ENCODE measurements at regions not wholly inside any gene's neighbourhood (a gene's known extent, or its start where the extent isn't known, plus 50 kb on each side); places are given as distances from the start of the nearest gene placed in this dataset.
"Not testable (repeated sequence)": the region's sequence is repeated elsewhere in the genome, so short reads cannot be mapped to it uniquely, and the experiment has no call there.

DNA sequence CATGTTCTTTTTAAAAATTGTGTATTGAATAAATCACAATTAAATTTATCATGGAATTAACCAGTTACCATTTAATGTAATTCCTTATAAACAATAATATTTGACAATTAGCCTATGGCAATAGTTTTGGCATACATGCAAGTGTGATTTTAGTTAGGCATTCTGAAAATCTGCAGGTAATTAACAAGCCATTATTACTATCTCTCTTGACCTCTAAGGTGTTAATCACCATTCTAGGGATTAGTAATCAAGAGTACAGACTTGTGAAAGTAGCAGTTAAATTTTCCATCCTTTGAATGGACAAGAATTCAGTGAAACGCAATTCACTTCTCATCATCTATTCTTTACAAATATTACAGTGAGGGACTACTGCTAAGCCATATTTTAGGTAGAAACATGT lies 127.7 kb upstream of the CHST9 start:
- H3K27me3 ChIP-seq = no peaks in the 10 kb centered on the region
- H3K4me3 ChIP-seq = no peak overlapping the region
- no peaks in the 10 kb centered on the region for H3K36me3 ChIP-seq
- H3K27ac ChIP-seq = no peak overlapping the region
- TF ChIP-seq, protein P1, sequence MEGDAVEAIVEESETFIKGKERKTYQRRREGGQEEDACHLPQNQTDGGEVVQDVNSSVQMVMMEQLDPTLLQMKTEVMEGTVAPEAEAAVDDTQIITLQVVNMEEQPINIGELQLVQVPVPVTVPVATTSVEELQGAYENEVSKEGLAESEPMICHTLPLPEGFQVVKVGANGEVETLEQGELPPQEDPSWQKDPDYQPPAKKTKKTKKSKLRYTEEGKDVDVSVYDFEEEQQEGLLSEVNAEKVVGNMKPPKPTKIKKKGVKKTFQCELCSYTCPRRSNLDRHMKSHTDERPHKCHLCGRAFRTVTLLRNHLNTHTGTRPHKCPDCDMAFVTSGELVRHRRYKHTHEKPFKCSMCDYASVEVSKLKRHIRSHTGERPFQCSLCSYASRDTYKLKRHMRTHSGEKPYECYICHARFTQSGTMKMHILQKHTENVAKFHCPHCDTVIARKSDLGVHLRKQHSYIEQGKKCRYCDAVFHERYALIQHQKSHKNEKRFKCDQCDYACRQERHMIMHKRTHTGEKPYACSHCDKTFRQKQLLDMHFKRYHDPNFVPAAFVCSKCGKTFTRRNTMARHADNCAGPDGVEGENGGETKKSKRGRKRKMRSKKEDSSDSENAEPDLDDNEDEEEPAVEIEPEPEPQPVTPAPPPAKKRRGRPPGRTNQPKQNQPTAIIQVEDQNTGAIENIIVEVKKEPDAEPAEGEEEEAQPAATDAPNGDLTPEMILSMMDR (IDR thresholded peaks at IDR 0.05) = no peak
- DNase-seq = no peak
- ATAC-seq = no peak
- intact Hi-C loops (cut with DNase I) = no loop called here
- no peaks in the 10 kb centered on the region for H3K4me1 ChIP-seq
- no peaks in the 10 kb centered on the region for H3K9me3 ChIP-seq

GRCh38 chr18:27312153-27312552 lies 127.0 kb upstream of the CHST9 start:
- intact Hi-C loops (cut with DNase I) = no loop called here
- no peak overlapping the region for H3K27ac ChIP-seq
- H3K36me3 ChIP-seq = no peaks in the 10 kb centered on the region
- no peak overlapping the region for H3K4me3 ChIP-seq
- no peaks in the 10 kb centered on the region for H3K4me1 ChIP-seq
- TF ChIP-seq, protein P1 (IDR thresholded peaks at IDR 0.05) = no peak
- ATAC-seq = no peak
- DNase-seq = no peak
- no peaks in the 10 kb centered on the region for H3K27me3 ChIP-seq
- no peaks in the 10 kb centered on the region for H3K9me3 ChIP-seq

DNA sequence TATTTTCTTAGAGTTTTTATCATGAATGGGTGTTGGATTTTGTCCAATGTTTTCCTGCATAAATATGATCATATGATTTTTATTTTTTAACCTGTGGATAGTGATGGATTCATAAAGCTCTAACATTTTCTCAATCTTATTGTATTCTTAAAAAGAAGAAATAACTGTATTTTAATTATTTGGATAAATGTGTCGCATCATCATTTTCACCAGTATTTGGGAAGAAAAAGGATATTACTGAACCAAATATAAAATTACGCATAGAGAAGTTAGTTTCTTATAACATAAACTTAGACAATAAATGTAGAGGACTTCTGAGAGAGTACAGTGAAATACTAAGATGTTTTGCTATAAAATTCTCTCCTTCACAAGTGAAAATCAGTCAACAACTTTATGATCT lies 126.0 kb upstream of the CHST9 start:
- DNase-seq (no peak), ATAC-seq (no peak)
- Histone ChIP-seq H3K27me3 (no peaks in the 10 kb centered on the region), H3K4me1 (no peaks in the 10 kb centered on the region), H3K4me3 (no peak overlapping the region), H3K9me3 (no peaks in the 10 kb centered on the region), H3K27ac (no peak overlapping the region), H3K36me3 (no peaks in the 10 kb centered on the region)
- intact Hi-C loops (cut with DNase I) = no loop called here
- TF ChIP-seq, protein P1 (IDR thresholded peaks at IDR 0.05) = no peak

GRCh38 chr18:27301615-27302378 lies 116.7 kb upstream of the CHST9 start:
- Histone ChIP-seq H3K36me3 (no peaks in the 10 kb centered on the region), H3K4me3 (no peak overlapping the region), H3K27me3 (no peaks in the 10 kb centered on the region), H3K27ac (no peak overlapping the region), H3K4me1 (no peaks in the 10 kb centered on the region), H3K9me3 (no peaks in the 10 kb centered on the region)
- TF ChIP-seq, protein P1 (IDR thresholded peaks at IDR 0.05) = no peak
- ATAC-seq (no peak), DNase-seq (no peak)
- intact Hi-C loops (cut with DNase I) = no loop called here

DNA sequence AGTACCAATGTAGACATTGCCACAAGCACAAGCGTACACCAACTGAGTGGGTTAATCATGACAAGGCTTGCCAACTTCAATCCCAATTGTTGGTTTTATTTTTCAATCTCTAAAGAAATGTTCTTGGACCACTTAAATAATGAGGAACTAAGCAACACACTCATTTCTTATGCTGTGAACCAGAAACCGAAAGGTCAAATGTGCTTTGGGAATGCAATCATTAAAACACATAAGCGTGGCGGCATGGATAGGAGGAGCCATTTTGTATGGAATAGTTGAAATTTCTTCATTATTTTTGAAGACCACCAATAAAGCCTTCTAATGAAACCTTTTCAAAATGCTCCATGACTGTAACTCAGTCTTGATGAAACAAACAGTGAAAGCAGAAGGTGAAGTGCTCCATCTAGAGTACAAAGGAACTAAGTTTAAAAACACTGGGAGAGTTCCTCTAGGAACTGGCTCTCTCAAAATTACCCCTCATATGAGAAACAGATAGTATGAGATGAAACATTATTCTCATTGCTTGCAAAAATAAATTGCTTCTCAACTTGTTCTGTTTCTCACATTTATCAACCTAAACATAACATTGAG lies 113.2 kb upstream of the CHST9 start:
- H3K27ac ChIP-seq = no peak overlapping the region
- no peaks in the 10 kb centered on the region for H3K4me1 ChIP-seq
- intact Hi-C loops (cut with DNase I) = no loop called here
- DNase-seq = no peak
- no peaks in the 10 kb centered on the region for H3K9me3 ChIP-seq
- no peaks in the 10 kb centered on the region for H3K36me3 ChIP-seq
- TF ChIP-seq, protein P1 (IDR thresholded peaks at IDR 0.05) = no peak
- H3K4me3 ChIP-seq = no peak overlapping the region
- no peaks in the 10 kb centered on the region for H3K27me3 ChIP-seq
- no peak for ATAC-seq

GRCh38 chr18:27285973-27286562 lies 101.0 kb upstream of the CHST9 start:
- DNase-seq; intact Hi-C loops (cut with DNase I); H3K9me3 ChIP-seq; H3K36me3 ChIP-seq; H3K4me1 ChIP-seq; H3K27ac ChIP-seq; H3K4me3 ChIP-seq; ATAC-seq; H3K27me3 ChIP-seq: not testable (repeated sequence)
